ENCODE measurements at regions not wholly inside any gene's neighbourhood (a gene's known extent, or its start where the extent isn't known, plus 50 kb on each side); places are given as distances from the start of the nearest gene placed in this dataset.

DNA sequence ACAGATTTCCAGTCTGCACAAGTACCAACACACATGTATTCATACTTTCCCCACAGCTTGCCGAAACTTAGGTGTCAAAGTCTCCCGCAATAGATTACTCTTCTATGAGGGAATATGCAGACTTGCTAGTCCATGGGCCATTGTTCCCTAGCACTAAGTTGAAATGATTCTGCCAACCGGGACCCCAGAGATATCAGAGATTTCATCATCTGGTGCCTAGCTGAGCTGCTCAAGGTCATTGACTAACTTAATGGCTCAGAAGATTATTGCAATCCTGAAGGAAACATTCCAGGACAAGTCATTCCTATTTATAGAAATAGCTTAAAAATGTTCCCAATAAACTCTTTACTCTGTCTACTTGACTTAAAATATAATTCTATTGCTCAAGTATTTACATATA, 202.6 kb downstream of the PIK3R1 start:
- H3K27me3 ChIP-seq (ENCODE audit: control insufficient read depth in 3 of 3, insufficient read depth in 3 of 3, low read length in 2 of 3) = no peaks in the 10 kb centered on the region
- no peak overlapping the region for H3K9ac ChIP-seq (ENCODE audit: insufficient read depth in 1 of 2, low read length in 2 of 2)
- H3K36me3 ChIP-seq (ENCODE audit: control insufficient read depth in 4 of 4, insufficient read depth in 4 of 4, low read length in 4 of 4) = no peaks in the 10 kb centered on the region
- DNase-seq (no peak), ATAC-seq (ENCODE audit: insufficient read depth, low FRiP score) (no peak)
- TF ChIP-seq, protein P1, sequence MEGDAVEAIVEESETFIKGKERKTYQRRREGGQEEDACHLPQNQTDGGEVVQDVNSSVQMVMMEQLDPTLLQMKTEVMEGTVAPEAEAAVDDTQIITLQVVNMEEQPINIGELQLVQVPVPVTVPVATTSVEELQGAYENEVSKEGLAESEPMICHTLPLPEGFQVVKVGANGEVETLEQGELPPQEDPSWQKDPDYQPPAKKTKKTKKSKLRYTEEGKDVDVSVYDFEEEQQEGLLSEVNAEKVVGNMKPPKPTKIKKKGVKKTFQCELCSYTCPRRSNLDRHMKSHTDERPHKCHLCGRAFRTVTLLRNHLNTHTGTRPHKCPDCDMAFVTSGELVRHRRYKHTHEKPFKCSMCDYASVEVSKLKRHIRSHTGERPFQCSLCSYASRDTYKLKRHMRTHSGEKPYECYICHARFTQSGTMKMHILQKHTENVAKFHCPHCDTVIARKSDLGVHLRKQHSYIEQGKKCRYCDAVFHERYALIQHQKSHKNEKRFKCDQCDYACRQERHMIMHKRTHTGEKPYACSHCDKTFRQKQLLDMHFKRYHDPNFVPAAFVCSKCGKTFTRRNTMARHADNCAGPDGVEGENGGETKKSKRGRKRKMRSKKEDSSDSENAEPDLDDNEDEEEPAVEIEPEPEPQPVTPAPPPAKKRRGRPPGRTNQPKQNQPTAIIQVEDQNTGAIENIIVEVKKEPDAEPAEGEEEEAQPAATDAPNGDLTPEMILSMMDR (IDR thresholded peaks at IDR 0.05; ENCODE audit: control extremely low read depth, extremely low read depth) = no peak
- H3K4me1 ChIP-seq (ENCODE audit: control insufficient read depth in 5 of 5, insufficient read depth in 5 of 5, low read length in 5 of 5) = peaks cover 0 to 7% (median 5%) of the 10 kb centered on the region in 5 donors
- 83 to 90% methylated on average over 3 of the region's 3 CpGs for WGBS, 2 donors
- no peak overlapping the region for H3K4me3 ChIP-seq
- H3K27ac ChIP-seq (ENCODE audit: low read depth in 1 of 2, low read length in 1 of 2) = no peak overlapping the region
- H3K9me3 ChIP-seq (ENCODE audit: control insufficient read depth in 4 of 4, insufficient read depth in 3 of 4, low read length in 3 of 4) = no peaks in the 10 kb centered on the region

DNA sequence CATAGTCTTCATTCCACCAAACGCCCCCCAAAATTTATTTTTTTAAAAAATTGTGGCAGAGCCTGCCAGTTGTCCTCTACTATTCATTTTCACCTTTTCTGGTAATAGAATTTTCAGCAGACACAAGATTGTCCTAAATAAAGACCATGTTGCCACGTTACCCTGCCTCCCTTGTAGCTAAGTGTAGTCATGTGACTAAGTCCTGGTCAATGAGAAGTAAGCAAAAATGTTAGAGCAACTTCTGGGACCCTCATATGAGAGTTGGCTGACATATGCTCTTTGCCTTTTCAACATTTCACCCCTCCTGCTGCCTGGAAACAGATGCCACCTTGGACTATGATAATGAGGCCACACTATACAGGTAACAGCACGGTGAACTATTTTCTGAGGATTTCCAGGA, 203.1 kb downstream of the PIK3R1 start:
- Histone ChIP-seq H3K27me3 (ENCODE audit: control insufficient read depth in 3 of 3, insufficient read depth in 3 of 3, low read length in 2 of 3) (no peaks in the 10 kb centered on the region), H3K36me3 (ENCODE audit: control insufficient read depth in 4 of 4, insufficient read depth in 4 of 4, low read length in 4 of 4) (no peaks in the 10 kb centered on the region), H3K27ac (ENCODE audit: low read depth in 1 of 2, low read length in 1 of 2) (no peak overlapping the region), H3K9ac (ENCODE audit: insufficient read depth in 1 of 2, low read length in 2 of 2) (no peak overlapping the region), H3K9me3 (ENCODE audit: control insufficient read depth in 4 of 4, insufficient read depth in 3 of 4, low read length in 3 of 4) (no peaks in the 10 kb centered on the region), H3K4me1 (ENCODE audit: control insufficient read depth in 5 of 5, insufficient read depth in 5 of 5, low read length in 5 of 5) (peaks cover 0 to 7% (median 5%) of the 10 kb centered on the region in 5 donors), H3K4me3 (no peak overlapping the region)
- TF ChIP-seq, protein P1 (IDR thresholded peaks at IDR 0.05; ENCODE audit: control extremely low read depth, extremely low read depth) = no peak
- DNase-seq (no peak), ATAC-seq (ENCODE audit: insufficient read depth, low FRiP score) (no peak)
- 92 to 93% methylated on average over 3 of the region's 3 CpGs for WGBS, 2 donors

DNA sequence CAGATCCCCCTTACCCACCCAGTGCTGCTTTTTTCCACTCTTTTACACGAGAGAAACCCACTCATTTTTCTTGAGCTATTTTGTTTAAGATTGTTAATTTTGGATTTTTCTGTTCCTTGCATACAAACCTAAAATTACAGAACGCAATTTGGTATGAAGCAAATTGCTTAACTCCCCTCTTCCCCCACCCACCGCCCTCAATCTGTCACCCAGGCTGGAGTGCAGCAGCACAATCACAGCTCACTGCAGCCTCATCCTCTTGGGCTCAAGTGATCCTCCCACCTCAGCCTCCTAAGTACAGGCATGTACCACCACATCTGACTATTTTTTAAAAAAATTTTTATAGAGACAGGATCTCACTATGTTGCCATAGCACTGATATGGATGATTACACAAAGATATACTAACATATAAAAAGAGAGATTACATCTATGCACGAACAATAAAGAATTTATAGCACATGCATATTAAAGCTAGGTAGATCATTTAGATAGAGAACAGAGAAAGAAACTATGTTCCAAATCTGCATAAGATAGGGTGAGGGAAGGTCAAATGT, 203.6 kb downstream of the PIK3R1 start:
- no peak overlapping the region for H3K9ac ChIP-seq (ENCODE audit: insufficient read depth in 1 of 2, low read length in 2 of 2)
- no peaks in the 10 kb centered on the region for H3K27me3 ChIP-seq (ENCODE audit: control insufficient read depth in 3 of 3, insufficient read depth in 3 of 3, low read length in 2 of 3)
- WGBS, 2 donors = 79 to 86% methylated on average over 4 of the region's 4 CpGs
- no peak overlapping the region for H3K27ac ChIP-seq (ENCODE audit: low read depth in 1 of 2, low read length in 1 of 2)
- TF ChIP-seq, protein P1 (IDR thresholded peaks at IDR 0.05; ENCODE audit: control extremely low read depth, extremely low read depth) = no peak
- no peak overlapping the region for H3K4me3 ChIP-seq
- DNase-seq (no peak), ATAC-seq (ENCODE audit: insufficient read depth, low FRiP score) (no peak)
- peaks cover 0 to 7% (median 5%) of the 10 kb centered on the region in 5 donors for H3K4me1 ChIP-seq (ENCODE audit: control insufficient read depth in 5 of 5, insufficient read depth in 5 of 5, low read length in 5 of 5)
- no peaks in the 10 kb centered on the region for H3K36me3 ChIP-seq (ENCODE audit: control insufficient read depth in 4 of 4, insufficient read depth in 4 of 4, low read length in 4 of 4)
- no peaks in the 10 kb centered on the region for H3K9me3 ChIP-seq (ENCODE audit: control insufficient read depth in 4 of 4, insufficient read depth in 3 of 4, low read length in 3 of 4)

All from lung (tissue), 11 donors.